NB4 (cell line): ENCODE measurements at regions not wholly inside any gene's neighbourhood (a gene's known extent, or its start where the extent isn't known, plus 50 kb on each side); places are given as distances from the start of the nearest gene placed in this dataset.
"Not testable (repeated sequence)": the region's sequence is repeated elsewhere in the genome, so short reads cannot be mapped to it uniquely, and the experiment has no call there.

ENCODE experiments used
- DNase-seq: peaks from one replicate; pipeline ENCODE4 v3.0.0; 2010; ENCODE audit warnings: low read depth
- H3K4me3 ChIP-seq: one replicate; pipeline ENCODE4 v1.5.1; 2011; ENCODE audit warnings: mild to moderate bottlenecking, low read depth, low read length, moderate library complexity
- MYC ChIP-seq: IDR thresholded peaks from 2 replicates; pipeline ENCODE4 v1.6.1; 2011; ENCODE audit warnings: low read depth, low read length
- POLR2A ChIP-seq: IDR thresholded peaks from 2 replicates; pipeline ENCODE4 v1.6.1; 2011; ENCODE audit warnings: mild to moderate bottlenecking; ENCODE audit not compliant: insufficient read length; ENCODE audit errors: extremely low read depth
- TF ChIP-seq, protein P1 (sequence below): IDR thresholded peaks from one replicate; pipeline ENCODE4 v1.5.1; 2012; ENCODE audit warnings: low read depth, low read length
- TF ChIP-seq, protein P2 (sequence below): IDR thresholded peaks from 2 replicates; pipeline ENCODE4 v1.6.1; 2011; ENCODE audit warnings: low read depth, low read length

GRCh38 chr6:153488267-153488666 lies 357.2 kb upstream of the RGS17 start:
- no peak overlapping the region for H3K4me3 ChIP-seq
- TF ChIP-seq, protein P1, sequence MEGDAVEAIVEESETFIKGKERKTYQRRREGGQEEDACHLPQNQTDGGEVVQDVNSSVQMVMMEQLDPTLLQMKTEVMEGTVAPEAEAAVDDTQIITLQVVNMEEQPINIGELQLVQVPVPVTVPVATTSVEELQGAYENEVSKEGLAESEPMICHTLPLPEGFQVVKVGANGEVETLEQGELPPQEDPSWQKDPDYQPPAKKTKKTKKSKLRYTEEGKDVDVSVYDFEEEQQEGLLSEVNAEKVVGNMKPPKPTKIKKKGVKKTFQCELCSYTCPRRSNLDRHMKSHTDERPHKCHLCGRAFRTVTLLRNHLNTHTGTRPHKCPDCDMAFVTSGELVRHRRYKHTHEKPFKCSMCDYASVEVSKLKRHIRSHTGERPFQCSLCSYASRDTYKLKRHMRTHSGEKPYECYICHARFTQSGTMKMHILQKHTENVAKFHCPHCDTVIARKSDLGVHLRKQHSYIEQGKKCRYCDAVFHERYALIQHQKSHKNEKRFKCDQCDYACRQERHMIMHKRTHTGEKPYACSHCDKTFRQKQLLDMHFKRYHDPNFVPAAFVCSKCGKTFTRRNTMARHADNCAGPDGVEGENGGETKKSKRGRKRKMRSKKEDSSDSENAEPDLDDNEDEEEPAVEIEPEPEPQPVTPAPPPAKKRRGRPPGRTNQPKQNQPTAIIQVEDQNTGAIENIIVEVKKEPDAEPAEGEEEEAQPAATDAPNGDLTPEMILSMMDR: no peak
- DNase-seq: no peak

DNA sequence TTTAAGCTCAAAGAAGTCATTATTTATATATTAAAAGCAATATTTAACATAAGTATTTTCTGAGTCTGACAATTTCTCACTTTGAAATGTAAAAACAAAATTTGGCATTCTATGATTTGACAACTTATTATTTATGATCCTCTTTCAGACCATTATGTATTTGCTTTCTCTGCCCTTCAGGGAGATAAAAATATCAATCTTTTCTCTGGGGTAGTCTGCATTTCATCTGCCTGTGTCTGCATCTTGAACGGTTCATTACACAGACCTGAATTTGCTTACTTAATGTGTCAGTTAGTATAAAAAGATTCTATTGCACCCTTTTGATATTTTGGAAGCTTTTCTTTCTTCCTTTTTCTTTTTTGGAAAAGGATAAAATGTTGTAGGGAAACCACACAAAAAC lies 354.0 kb upstream of the RGS17 start:
- TF ChIP-seq, protein P1: no peak
- TF ChIP-seq MYC (no peak), POLR2A (no peak)
- TF ChIP-seq, protein P2, sequence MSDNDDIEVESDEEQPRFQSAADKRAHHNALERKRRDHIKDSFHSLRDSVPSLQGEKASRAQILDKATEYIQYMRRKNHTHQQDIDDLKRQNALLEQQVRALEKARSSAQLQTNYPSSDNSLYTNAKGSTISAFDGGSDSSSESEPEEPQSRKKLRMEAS: no peak
- DNase-seq: no peak
- H3K4me3 ChIP-seq: no peak overlapping the region

- no peak for DNase-seq
- no peak overlapping the region for H3K4me3 ChIP-seq
- no peak for TF ChIP-seq MYC
These were observed 353.0 kb upstream of the RGS17 start for GRCh38 chr6:153484056-153484455.

DNA sequence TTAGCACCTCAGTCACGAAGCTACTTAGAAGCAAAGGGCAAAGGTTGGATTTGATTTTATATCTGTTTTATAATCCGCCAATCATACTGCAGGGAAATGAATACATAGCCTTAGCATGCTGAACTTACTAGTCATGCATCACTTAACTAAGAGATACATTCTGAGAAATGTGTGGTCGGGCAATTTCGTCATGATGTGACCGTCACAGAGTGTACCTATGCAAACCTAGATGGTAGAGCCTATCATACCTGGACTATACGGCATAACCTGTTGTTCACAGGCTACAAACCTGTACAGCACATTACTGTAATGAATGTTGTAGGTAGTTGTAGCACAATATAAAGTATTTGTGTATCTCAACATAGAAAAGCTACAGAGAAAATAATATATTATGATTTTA lies 345.2 kb upstream of the RGS17 start:
- no peak overlapping the region for H3K4me3 ChIP-seq
- TF ChIP-seq, protein P1: no peak
- TF ChIP-seq, protein P2: no peak
- TF ChIP-seq MYC (no peak), POLR2A (no peak)
- DNase-seq: no peak

GRCh38 chr6:153465050-153465449 lies 334.0 kb upstream of the RGS17 start:
- H3K4me3 ChIP-seq: no peak overlapping the region
- DNase-seq: no peak
- TF ChIP-seq, protein P2: no peak
- TF ChIP-seq, protein P1: no peak
- TF ChIP-seq MYC: no peak
- no peak for TF ChIP-seq POLR2A

DNA sequence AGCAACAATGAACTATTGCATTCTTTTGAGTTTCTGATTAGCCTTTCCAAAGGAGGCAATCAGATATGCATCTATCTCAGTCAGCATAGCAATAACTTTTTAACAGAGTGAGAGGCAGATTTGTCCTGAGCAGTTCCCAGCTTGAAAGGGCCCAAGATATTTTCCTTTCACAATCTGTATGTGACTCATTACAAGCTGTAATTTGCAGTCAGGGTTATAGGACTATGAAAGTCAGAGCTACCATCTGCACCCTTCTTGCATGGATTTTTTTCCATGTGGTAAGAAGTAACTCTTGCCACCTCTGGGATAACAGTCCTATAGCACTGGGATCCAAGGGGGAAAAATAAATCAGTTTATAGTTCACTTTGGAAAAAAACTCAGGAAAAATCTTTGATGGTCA lies 318.2 kb upstream of the RGS17 start:
- DNase-seq: no peak
- H3K4me3 ChIP-seq: no peak overlapping the region
- no peak for TF ChIP-seq POLR2A

DNA sequence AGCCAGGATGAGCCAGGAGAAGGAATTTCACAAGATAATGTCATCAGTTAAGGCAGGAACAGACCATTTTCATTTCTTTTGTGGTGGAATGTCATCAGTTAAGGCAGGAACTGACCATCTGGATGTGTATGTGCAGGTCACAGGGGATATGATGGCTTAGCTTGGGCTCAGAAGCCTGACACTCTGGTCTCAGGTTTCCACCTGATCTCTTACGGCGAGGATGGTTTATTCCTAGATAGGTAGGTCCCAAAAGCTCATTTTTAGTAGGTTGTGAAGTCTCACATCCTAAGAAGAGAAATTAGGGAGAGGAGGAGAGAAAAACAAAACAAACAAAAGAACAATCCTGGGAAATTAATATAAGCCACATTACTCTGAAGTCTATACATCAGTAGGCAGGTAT lies 311.7 kb upstream of the RGS17 start:
- H3K4me3 ChIP-seq, DNase-seq: not testable (repeated sequence)

GRCh38 chr6:153442096-153442495 lies 311.0 kb upstream of the RGS17 start:
- TF ChIP-seq, protein P2: no peak
- TF ChIP-seq POLR2A (no peak), MYC (no peak)
- TF ChIP-seq, protein P1: no peak
- DNase-seq: no peak
- H3K4me3 ChIP-seq: no peak overlapping the region
